ENCODE measurements at regions not wholly inside any gene's neighbourhood (a gene's known extent, or its start where the extent isn't known, plus 50 kb on each side); places are given as distances from the start of the nearest gene placed in this dataset.

- H3K27me3 ChIP-seq (ENCODE audit: insufficient read depth, poor library complexity, severe bottlenecking) = no peaks in the 10 kb centered on the region
- DNase-seq (ENCODE audit: low read depth in 1 of 2, low spot score in 1 of 2) = no peak
- no peak overlapping the region for H3K4me3 ChIP-seq (replicated peaks; ENCODE audit: insufficient read depth, low read length)
- no peak overlapping the region for H3K27ac ChIP-seq (replicated peaks)
- TF ChIP-seq GABPA (IDR thresholded peaks at IDR 0.05; ENCODE audit: low read depth) (no peak), CTCF (IDR thresholded peaks at IDR 0.05; ENCODE audit: insufficient read depth, low read length) (no peak), POLR2AphosphoS5 (IDR thresholded peaks at IDR 0.05; ENCODE audit: low read depth) (no peak), REST (IDR thresholded peaks at IDR 0.05; ENCODE audit: insufficient replicate concordance, low read depth) (no peak), SPI1 (IDR thresholded peaks at IDR 0.05; ENCODE audit: borderline replicate concordance, low read depth) (no peak)
These were observed 182.0 kb upstream of the MYLIP start for GRCh38 chr6:15946701-15947385.

- TF ChIP-seq CTCF (IDR thresholded peaks at IDR 0.05; ENCODE audit: insufficient read depth, low read length) (no peak), REST (IDR thresholded peaks at IDR 0.05; ENCODE audit: insufficient replicate concordance, low read depth) (no peak), POLR2AphosphoS5 (IDR thresholded peaks at IDR 0.05; ENCODE audit: low read depth) (no peak), SPI1 (IDR thresholded peaks at IDR 0.05; ENCODE audit: borderline replicate concordance, low read depth) (no peak), GABPA (IDR thresholded peaks at IDR 0.05; ENCODE audit: low read depth) (no peak)
- DNase-seq (ENCODE audit: low read depth in 1 of 2, low spot score in 1 of 2) = no peak
These were observed 183.2 kb upstream of the MYLIP start for GRCh38 chr6:15945593-15946159.

GRCh38 chr6:15943423-15943822 lies 185.5 kb upstream of the MYLIP start:
- Histone ChIP-seq H3K27ac (replicated peaks) (no peak overlapping the region), H3K4me3 (replicated peaks; ENCODE audit: insufficient read depth, low read length) (no peak overlapping the region), H3K27me3 (ENCODE audit: insufficient read depth, poor library complexity, severe bottlenecking) (no peaks in the 10 kb centered on the region)
- DNase-seq (ENCODE audit: low read depth in 1 of 2, low spot score in 1 of 2) = no peak
- TF ChIP-seq GABPA (IDR thresholded peaks at IDR 0.05; ENCODE audit: low read depth) = no peak
- no peak for TF ChIP-seq POLR2AphosphoS5 (IDR thresholded peaks at IDR 0.05; ENCODE audit: low read depth)
- TF ChIP-seq REST (IDR thresholded peaks at IDR 0.05; ENCODE audit: insufficient replicate concordance, low read depth) = no peak
- no peak for TF ChIP-seq CTCF (IDR thresholded peaks at IDR 0.05; ENCODE audit: insufficient read depth, low read length)
- no peak for TF ChIP-seq SPI1 (IDR thresholded peaks at IDR 0.05; ENCODE audit: borderline replicate concordance, low read depth)

More at GRCh38 chr6:15945593-15946159, 183.2 kb upstream of the MYLIP start:
- Histone ChIP-seq H3K4me3 (replicated peaks; ENCODE audit: insufficient read depth, low read length) (no peak overlapping the region), H3K27ac (replicated peaks) (no peak overlapping the region), H3K27me3 (ENCODE audit: insufficient read depth, poor library complexity, severe bottlenecking) (no peaks in the 10 kb centered on the region)

Data from HL-60 (cell line).